Glutamatergic neuron (in vitro differentiated cells): ENCODE measurements at regions not wholly inside any gene's neighbourhood (a gene's known extent, or its start where the extent isn't known, plus 50 kb on each side); places are given as distances from the start of the nearest gene placed in this dataset.
"Not testable (repeated sequence)": the region's sequence is repeated elsewhere in the genome, so short reads cannot be mapped to it uniquely, and the experiment has no call there.

Source experiments
- DNase-seq: peaks from one replicate; pipeline ENCODE4 v3.0.0; 2022
- H3K27ac Mint-ChIP-seq: one replicate; pipeline ENCODE4 v1.8.0; 2020; ENCODE audit warnings: mild to moderate bottlenecking, mixed read lengths, inconsistent platforms; ENCODE audit not compliant: unreplicated experiment
- H3K27me3 Mint-ChIP-seq: one replicate; pipeline ENCODE4 v1.8.0; 2020; ENCODE audit warnings: mild to moderate bottlenecking, moderate library complexity, mixed read lengths, inconsistent platforms; ENCODE audit not compliant: unreplicated experiment
- H3K36me3 Mint-ChIP-seq: one replicate; pipeline ENCODE4 v1.8.0; 2020; ENCODE audit warnings: mild to moderate bottlenecking, mixed read lengths, inconsistent platforms; ENCODE audit not compliant: unreplicated experiment
- H3K4me1 Mint-ChIP-seq: one replicate; pipeline ENCODE4 v1.8.0; 2020; ENCODE audit warnings: mild to moderate bottlenecking, low read depth, mixed read lengths, inconsistent platforms; ENCODE audit not compliant: unreplicated experiment
- H3K4me3 Mint-ChIP-seq: one replicate; pipeline ENCODE4 v1.8.0; 2020; ENCODE audit warnings: mild to moderate bottlenecking, mixed read lengths, inconsistent platforms; ENCODE audit not compliant: unreplicated experiment
- H3K9me3 Mint-ChIP-seq: one replicate; pipeline ENCODE4 v1.8.0; 2020; ENCODE audit warnings: mild to moderate bottlenecking, moderate library complexity, mixed read lengths, inconsistent platforms; ENCODE audit not compliant: unreplicated experiment
- CTCF ChIP-seq: fragments of 200-600 bp; sonication (generic); IDR thresholded peaks from one replicate; pipeline ENCODE4 v1.5.0; 2021; ENCODE audit not compliant: partially characterized antibody, unreplicated experiment

GRCh38 chr6:137304020-137304780 lies 85.0 kb upstream of the IFNGR1 start:
- no peak overlapping the region for H3K27ac Mint-ChIP-seq

GRCh38 chr6:137303441-137303840 lies 84.3 kb upstream of the IFNGR1 start:
- Mint-ChIP-seq H3K36me3 (no peaks in the 10 kb centered on the region), H3K27ac (no peak overlapping the region), H3K4me3 (no peak overlapping the region), H3K4me1 (no peaks in the 10 kb centered on the region), H3K9me3 (no peaks in the 10 kb centered on the region), H3K27me3 (no peaks in the 10 kb centered on the region)
- no peak for DNase-seq
- TF ChIP-seq CTCF, result no peak

More at GRCh38 chr6:137304020-137304780, 85.0 kb upstream of the IFNGR1 start:
- no peak for TF ChIP-seq CTCF
- no peaks in the 10 kb centered on the region for H3K9me3 Mint-ChIP-seq
- H3K36me3 Mint-ChIP-seq, result no peaks in the 10 kb centered on the region
- H3K27me3 Mint-ChIP-seq, result no peaks in the 10 kb centered on the region
- no peak for DNase-seq
- H3K4me1 Mint-ChIP-seq, result no peaks in the 10 kb centered on the region
- no peak overlapping the region for H3K4me3 Mint-ChIP-seq

GRCh38 chr6:137299681-137300080 lies 80.5 kb upstream of the IFNGR1 start:
- Mint-ChIP-seq H3K4me1 (peaks cover 11% of the 10 kb centered on the region), H3K4me3 (no peak overlapping the region), H3K36me3 (no peaks in the 10 kb centered on the region), H3K9me3 (peaks cover 2% of the 10 kb centered on the region), H3K27ac (no peak overlapping the region), H3K27me3 (no peaks in the 10 kb centered on the region)
- DNase-seq, result no peak
- TF ChIP-seq CTCF, result no peak

- Mint-ChIP-seq H3K9me3 (peaks cover 2% of the 10 kb centered on the region), H3K27ac (no peak overlapping the region), H3K4me1 (peaks cover 11% of the 10 kb centered on the region), H3K36me3 (no peaks in the 10 kb centered on the region), H3K27me3 (no peaks in the 10 kb centered on the region), H3K4me3 (no peak overlapping the region)
- TF ChIP-seq CTCF, result no peak
- DNase-seq, result peak; percentile 36
Measured at GRCh38 chr6:137297887-137298286, 78.7 kb upstream of the IFNGR1 start.

- H3K4me3 Mint-ChIP-seq, H3K9me3 Mint-ChIP-seq, H3K27ac Mint-ChIP-seq, H3K4me1 Mint-ChIP-seq, H3K36me3 Mint-ChIP-seq, DNase-seq, H3K27me3 Mint-ChIP-seq: not testable (repeated sequence)
Measured at GRCh38 chr6:137292326-137292725, 73.1 kb upstream of the IFNGR1 start.
